Keratinocyte (primary cell): ENCODE measurements at regions not wholly inside any gene's neighbourhood (a gene's known extent, or its start where the extent isn't known, plus 50 kb on each side); places are given as distances from the start of the nearest gene placed in this dataset.

Source experiments
- EZH2 ChIP-seq: IDR thresholded peaks from one replicate; pipeline ENCODE4 v1.6.1; 2012; ENCODE audit warnings: inconsistent platforms, mild to moderate bottlenecking, low read length, moderate library complexity
- TF ChIP-seq, protein P1 (sequence below), 3 experiments: IDR thresholded peaks in 1 of 3; conservative IDR thresholded peaks in 1 of 3; optimal IDR thresholded peaks in 1 of 3; 2 replicates in 2 of 3; 3 replicates in 1 of 3; pipeline versions ENCODE3 to v1.5.1; 2011; ENCODE audit warnings: low read length in 3 of 3, mild to moderate bottlenecking in 3 of 3, moderate library complexity in 2 of 3, control low read depth in 1 of 3, inconsistent platforms in 1 of 3; ENCODE audit not compliant: insufficient read depth in 2 of 3; ENCODE audit errors: extremely low read depth in 1 of 3

DNA sequence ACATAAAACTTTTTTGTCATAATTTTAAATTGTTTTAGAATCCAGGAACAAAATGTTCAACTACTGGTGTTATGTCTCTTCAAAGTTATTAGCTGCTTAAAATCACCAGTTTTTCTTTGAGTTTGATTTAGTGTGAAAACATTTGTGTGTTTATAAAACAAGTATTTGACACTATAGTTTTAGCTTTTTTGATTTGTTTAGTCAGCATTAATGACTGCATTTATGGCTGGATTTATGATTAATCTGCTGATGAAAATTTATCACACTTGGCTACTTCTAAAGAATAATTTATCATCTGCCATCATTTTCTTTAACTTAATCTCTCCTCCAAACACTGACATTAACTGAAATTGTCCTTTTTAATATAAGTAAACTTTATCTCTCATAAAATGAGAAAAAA is 1465.9 kb upstream of the SLC10A2 start:
- TF ChIP-seq, protein P1, sequence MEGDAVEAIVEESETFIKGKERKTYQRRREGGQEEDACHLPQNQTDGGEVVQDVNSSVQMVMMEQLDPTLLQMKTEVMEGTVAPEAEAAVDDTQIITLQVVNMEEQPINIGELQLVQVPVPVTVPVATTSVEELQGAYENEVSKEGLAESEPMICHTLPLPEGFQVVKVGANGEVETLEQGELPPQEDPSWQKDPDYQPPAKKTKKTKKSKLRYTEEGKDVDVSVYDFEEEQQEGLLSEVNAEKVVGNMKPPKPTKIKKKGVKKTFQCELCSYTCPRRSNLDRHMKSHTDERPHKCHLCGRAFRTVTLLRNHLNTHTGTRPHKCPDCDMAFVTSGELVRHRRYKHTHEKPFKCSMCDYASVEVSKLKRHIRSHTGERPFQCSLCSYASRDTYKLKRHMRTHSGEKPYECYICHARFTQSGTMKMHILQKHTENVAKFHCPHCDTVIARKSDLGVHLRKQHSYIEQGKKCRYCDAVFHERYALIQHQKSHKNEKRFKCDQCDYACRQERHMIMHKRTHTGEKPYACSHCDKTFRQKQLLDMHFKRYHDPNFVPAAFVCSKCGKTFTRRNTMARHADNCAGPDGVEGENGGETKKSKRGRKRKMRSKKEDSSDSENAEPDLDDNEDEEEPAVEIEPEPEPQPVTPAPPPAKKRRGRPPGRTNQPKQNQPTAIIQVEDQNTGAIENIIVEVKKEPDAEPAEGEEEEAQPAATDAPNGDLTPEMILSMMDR (optimal IDR thresholded peaks at IDR 0.05 in 1 of 3, IDR thresholded peaks at IDR 0.05 in 1 of 3, conservative IDR thresholded peaks at IDR 0.05 in 1 of 3; ENCODE audit: extremely low read depth in 1 of 3, insufficient read depth in 2 of 3, low read length in 3 of 3): no peak
- TF ChIP-seq EZH2: no peak
